ENCODE measurements at regions not wholly inside any gene's neighbourhood (a gene's known extent, or its start where the extent isn't known, plus 50 kb on each side); places are given as distances from the start of the nearest gene placed in this dataset.

DNA sequence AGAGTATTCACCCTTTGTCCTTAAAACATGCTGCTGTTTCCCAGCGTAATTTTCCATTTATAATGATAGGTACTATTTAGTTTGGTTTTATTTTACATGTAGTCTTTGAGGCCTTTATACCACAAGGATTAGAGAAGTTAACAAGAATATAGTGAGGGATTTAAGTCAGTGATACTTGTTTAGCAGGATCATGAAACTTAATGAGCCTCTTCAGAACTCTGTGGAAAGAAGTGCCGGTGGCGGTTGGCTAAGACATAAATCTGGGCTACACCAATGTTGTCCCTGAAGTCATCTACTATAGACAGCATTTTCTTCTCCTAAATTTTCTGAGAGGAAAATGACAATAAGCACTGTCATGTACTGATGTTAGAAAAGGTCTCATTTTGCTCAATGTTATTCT lies 1226.0 kb upstream of the SEL1L start:
- no peaks in the 10 kb centered on the region for H3F3A ChIP-seq (replicated peaks; ENCODE audit: low read depth)
- no peaks in the 10 kb centered on the region for H3K9me2 ChIP-seq (ENCODE audit: insufficient read depth)
- H4K20me1 ChIP-seq (replicated peaks; ENCODE audit: insufficient read depth): no peaks in the 10 kb centered on the region
- peaks cover 14% of the 10 kb centered on the region for H3K4me1 Mint-ChIP-seq
- no peak overlapping the region for H3K4me3 ChIP-seq
- no peak overlapping the region for H3K27ac Mint-ChIP-seq
- H3K27me3 Mint-ChIP-seq (ENCODE audit: insufficient read depth, low read depth, poor library complexity): peaks cover 1% of the 10 kb centered on the region
- no peak for DNase-seq (ENCODE audit: low spot score)
- no peak for ATAC-seq
- no peaks in the 10 kb centered on the region for H3K36me3 ChIP-seq (ENCODE audit: insufficient read depth)
- H2AFZ ChIP-seq: peak overlapping the region; percentile 66; the same call in 1 of the 2 replicates
- no peaks in the 10 kb centered on the region for H3K79me2 ChIP-seq (replicated peaks; ENCODE audit: insufficient read depth)
- H3K4me3 Mint-ChIP-seq: no peak overlapping the region
- H3K4me1 ChIP-seq (ENCODE audit: insufficient read depth): peaks cover 11% of the 10 kb centered on the region
- H3K4me2 ChIP-seq: no peak overlapping the region; the same call in 1 of the 2 replicates
- H3K36me3 Mint-ChIP-seq (ENCODE audit: low read depth): no peaks in the 10 kb centered on the region
- H3K9me3 Mint-ChIP-seq: peaks cover 17% of the 10 kb centered on the region; the same call in 2 of the 3 replicates
- no peak overlapping the region for H3K27ac ChIP-seq (ENCODE audit: low read depth)
- no peaks in the 10 kb centered on the region for H3K27me3 ChIP-seq (ENCODE audit: insufficient read depth)
- TF ChIP-seq, protein P1, sequence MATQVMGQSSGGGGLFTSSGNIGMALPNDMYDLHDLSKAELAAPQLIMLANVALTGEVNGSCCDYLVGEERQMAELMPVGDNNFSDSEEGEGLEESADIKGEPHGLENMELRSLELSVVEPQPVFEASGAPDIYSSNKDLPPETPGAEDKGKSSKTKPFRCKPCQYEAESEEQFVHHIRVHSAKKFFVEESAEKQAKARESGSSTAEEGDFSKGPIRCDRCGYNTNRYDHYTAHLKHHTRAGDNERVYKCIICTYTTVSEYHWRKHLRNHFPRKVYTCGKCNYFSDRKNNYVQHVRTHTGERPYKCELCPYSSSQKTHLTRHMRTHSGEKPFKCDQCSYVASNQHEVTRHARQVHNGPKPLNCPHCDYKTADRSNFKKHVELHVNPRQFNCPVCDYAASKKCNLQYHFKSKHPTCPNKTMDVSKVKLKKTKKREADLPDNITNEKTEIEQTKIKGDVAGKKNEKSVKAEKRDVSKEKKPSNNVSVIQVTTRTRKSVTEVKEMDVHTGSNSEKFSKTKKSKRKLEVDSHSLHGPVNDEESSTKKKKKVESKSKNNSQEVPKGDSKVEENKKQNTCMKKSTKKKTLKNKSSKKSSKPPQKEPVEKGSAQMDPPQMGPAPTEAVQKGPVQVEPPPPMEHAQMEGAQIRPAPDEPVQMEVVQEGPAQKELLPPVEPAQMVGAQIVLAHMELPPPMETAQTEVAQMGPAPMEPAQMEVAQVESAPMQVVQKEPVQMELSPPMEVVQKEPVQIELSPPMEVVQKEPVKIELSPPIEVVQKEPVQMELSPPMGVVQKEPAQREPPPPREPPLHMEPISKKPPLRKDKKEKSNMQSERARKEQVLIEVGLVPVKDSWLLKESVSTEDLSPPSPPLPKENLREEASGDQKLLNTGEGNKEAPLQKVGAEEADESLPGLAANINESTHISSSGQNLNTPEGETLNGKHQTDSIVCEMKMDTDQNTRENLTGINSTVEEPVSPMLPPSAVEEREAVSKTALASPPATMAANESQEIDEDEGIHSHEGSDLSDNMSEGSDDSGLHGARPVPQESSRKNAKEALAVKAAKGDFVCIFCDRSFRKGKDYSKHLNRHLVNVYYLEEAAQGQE (IDR thresholded peaks at IDR 0.05; ENCODE audit: unreplicated experiment): no peak
- TF ChIP-seq ETS1 (IDR thresholded peaks at IDR 0.05) (no peak), POLR2AphosphoS5 (IDR thresholded peaks at IDR 0.05; ENCODE audit: low read depth) (no peak), STAT1 (IDR thresholded peaks at IDR 0.05; ENCODE audit: unreplicated experiment) (no peak), EZH2 (IDR thresholded peaks at IDR 0.05; ENCODE audit: low read depth, unreplicated experiment) (no peak), ZNF462 (CRISPR knock-in tag; IDR thresholded peaks at IDR 0.05) (no peak), ZNF114 (CRISPR knock-in tag; IDR thresholded peaks at IDR 0.05) (no peak)
- TF ChIP-seq, protein P2, sequence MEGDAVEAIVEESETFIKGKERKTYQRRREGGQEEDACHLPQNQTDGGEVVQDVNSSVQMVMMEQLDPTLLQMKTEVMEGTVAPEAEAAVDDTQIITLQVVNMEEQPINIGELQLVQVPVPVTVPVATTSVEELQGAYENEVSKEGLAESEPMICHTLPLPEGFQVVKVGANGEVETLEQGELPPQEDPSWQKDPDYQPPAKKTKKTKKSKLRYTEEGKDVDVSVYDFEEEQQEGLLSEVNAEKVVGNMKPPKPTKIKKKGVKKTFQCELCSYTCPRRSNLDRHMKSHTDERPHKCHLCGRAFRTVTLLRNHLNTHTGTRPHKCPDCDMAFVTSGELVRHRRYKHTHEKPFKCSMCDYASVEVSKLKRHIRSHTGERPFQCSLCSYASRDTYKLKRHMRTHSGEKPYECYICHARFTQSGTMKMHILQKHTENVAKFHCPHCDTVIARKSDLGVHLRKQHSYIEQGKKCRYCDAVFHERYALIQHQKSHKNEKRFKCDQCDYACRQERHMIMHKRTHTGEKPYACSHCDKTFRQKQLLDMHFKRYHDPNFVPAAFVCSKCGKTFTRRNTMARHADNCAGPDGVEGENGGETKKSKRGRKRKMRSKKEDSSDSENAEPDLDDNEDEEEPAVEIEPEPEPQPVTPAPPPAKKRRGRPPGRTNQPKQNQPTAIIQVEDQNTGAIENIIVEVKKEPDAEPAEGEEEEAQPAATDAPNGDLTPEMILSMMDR (conservative IDR thresholded peaks at IDR 0.05; ENCODE audit: low read depth in 2 of 2): no peak

Measured in GM23338 (cell line).